GM12891 (cell line): ENCODE measurements at regions not wholly inside any gene's neighbourhood (a gene's known extent, or its start where the extent isn't known, plus 50 kb on each side); places are given as distances from the start of the nearest gene placed in this dataset.

Source experiments
- PAX5 ChIP-seq: IDR thresholded peaks from 2 replicates; pipeline ENCODE4 v1.6.1; 2011; ENCODE audit warnings: low read length, moderate library complexity, mild to moderate bottlenecking; ENCODE audit not compliant: insufficient read depth, severe bottlenecking
- POLR2A ChIP-seq: IDR thresholded peaks from 2 replicates; pipeline ENCODE4 v1.6.1; 2011; ENCODE audit warnings: low read depth, low read length, control low read depth
- POLR2AphosphoS5 ChIP-seq: IDR thresholded peaks from 2 replicates; pipeline ENCODE4 v1.6.1; 2011; ENCODE audit warnings: low read depth, low read length, control low read depth
- SPI1 ChIP-seq: IDR thresholded peaks from 2 replicates; pipeline ENCODE4 v1.6.1; 2011; ENCODE audit warnings: low read depth, low read length, control low read depth
- TAF1 ChIP-seq: IDR thresholded peaks from 2 replicates; pipeline ENCODE4 v1.6.1; 2011; ENCODE audit warnings: low read depth, low read length, control low read depth

DNA sequence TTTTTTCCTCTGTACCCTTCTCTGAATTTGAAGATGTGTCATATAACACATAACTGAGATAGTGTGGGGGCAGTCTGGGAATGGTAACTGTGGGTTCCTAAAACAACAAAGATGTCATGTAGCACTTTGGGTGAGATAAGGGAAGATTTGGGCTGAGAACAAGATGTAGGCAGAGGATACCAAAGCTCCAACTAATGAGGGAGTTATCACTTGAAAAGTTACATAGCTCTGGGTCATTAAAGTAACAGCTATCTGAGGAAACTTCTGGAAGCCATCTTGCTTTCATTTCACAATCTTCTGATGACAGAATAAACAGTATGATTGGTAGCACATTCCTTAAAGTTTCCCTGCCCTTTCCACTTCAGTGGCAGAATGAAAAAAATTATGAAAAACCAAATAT lies 255.4 kb downstream of the TBX18 start:
- TF ChIP-seq PAX5 (no peak), POLR2A (no peak), POLR2AphosphoS5 (no peak), TAF1 (no peak), SPI1 (no peak)
